Activated naive CD8-positive, alpha-beta T cell treated with anti-CD3 and anti-CD28 coated beads, Interleukin-2, amount 50 U/mL, for 24 hours (primary cell): ENCODE measurements at regions not wholly inside any gene's neighbourhood (a gene's known extent, or its start where the extent isn't known, plus 50 kb on each side); places are given as distances from the start of the nearest gene placed in this dataset.

Source experiments
- ATAC-seq: fragments of 150-1000 bp; cut with Tn5 transposase; one replicate; pipeline ENCODE4 v1.10.0; 2021
- DNase-seq: peaks from one replicate; pipeline ENCODE4 v3.0.0; 2021
- H3K27ac Mint-ChIP-seq: one replicate; pipeline ENCODE4 v1.8.0; 2021; ENCODE audit warnings: mild to moderate bottlenecking, mixed read lengths
- H3K27me3 Mint-ChIP-seq: one replicate; pipeline ENCODE4 v1.8.0; 2021; ENCODE audit warnings: mixed read lengths
- H3K36me3 Mint-ChIP-seq: one replicate; pipeline ENCODE4 v1.8.0; 2021; ENCODE audit warnings: low read depth, mixed read lengths
- H3K4me1 Mint-ChIP-seq: one replicate; pipeline ENCODE4 v1.8.0; 2021; ENCODE audit warnings: mixed read lengths
- H3K4me3 Mint-ChIP-seq: one replicate; pipeline ENCODE4 v1.8.0; 2021; ENCODE audit warnings: mild to moderate bottlenecking, moderate library complexity, mixed read lengths
- H3K9me3 Mint-ChIP-seq: one replicate; pipeline ENCODE4 v1.8.0; 2021; ENCODE audit warnings: mixed read lengths

DNA sequence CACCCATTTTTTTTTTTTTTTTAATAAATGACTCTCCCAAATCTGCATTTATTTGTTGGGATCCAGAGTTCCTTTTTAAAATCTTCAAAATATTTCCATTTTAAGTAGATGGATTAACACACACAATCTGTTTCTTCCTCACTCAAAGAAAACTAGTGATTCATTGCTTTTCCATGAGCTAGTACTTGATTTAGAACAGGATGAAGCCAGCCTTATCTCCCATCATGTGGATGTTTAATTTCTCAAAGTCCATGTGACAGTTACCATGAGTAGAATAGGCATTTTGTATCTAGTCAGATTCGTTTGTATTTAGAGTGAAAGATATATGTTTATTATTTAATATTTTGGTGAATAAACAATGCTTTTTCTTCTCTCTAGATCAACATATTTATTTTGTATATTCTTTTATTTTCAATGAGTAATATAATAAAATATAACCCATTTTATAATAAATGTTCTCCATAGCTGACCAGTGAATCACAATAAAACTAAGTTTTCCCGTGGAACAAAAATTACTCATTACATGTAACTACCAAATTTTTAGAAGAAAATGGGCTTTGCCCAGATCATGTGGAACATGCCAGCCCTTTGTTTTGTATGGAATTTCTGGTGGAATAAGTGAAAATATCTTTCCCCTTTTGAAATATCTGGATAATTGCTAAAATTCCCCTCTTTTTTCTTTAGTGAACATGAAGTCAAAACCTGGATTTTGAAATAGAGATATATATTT is 54.9 kb upstream of the RPS23 start:
- no peaks in the 10 kb centered on the region for H3K36me3 Mint-ChIP-seq
- H3K27me3 Mint-ChIP-seq, result no peaks in the 10 kb centered on the region
- DNase-seq (no peak), ATAC-seq (no peak)
- H3K27ac Mint-ChIP-seq, result no peak overlapping the region
- no peaks in the 10 kb centered on the region for H3K9me3 Mint-ChIP-seq
- H3K4me3 Mint-ChIP-seq, result no peak overlapping the region
- H3K4me1 Mint-ChIP-seq, result no peaks in the 10 kb centered on the region

DNA sequence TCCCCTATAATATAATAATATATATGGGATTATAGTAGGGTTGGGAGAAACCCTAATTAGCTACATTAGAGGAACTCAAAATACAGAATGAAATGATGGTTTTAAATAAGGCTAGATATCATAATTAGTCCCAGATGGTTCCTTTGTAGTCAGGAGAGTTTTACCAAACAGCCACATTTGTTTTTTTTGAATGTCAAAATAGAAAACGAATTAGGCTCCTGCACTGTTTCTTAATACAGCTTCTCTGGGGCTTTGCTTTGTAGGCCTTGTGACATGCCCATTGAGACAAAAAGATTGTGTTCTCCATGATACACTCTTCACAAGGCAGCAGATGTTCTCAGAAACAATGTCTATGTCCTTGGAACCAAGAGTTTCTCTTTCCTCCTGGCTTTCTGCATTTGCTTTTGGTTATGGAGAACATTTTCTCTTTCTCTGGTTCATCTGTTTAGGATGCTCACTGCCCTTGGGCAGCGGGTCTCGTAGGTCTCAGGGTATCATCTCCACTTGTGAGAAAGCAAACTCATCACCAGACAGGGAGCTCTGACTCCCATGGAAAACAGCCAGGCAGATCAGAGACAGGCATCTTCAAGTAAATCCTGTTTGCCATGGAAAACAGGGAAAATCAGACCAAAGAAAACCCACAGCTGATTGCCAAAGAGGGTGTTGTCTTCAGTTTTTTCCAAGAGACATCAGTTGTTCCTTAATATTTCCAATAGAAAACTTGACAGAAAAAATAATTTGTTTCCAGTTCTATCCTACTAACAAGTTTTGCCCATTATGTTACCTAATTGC is 54.1 kb upstream of the RPS23 start:
- Mint-ChIP-seq H3K9me3 (no peaks in the 10 kb centered on the region), H3K36me3 (no peaks in the 10 kb centered on the region), H3K4me1 (no peaks in the 10 kb centered on the region), H3K27me3 (no peaks in the 10 kb centered on the region), H3K27ac (no peak overlapping the region), H3K4me3 (no peak overlapping the region)
- ATAC-seq (no peak), DNase-seq (no peak)

DNA sequence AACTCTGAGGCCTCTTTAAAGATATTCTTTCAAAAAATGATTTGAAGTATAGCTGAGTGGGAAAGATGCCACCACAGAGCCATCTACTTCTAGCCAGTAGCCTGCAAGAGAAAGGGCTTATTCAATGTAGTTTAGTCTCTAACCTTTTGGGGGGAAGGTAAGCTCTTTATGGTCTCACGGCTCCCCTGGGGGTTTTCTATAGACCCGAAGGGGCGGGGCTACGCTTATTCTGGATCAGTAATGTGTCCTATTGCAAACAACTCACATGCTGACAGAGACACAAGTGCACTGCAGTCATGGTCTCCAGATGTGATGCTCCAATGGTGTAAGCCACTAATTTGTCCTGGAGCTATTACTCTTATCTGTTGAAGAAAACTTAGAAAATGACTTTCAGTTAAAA is 53.4 kb upstream of the RPS23 start:
- Mint-ChIP-seq H3K9me3 (no peaks in the 10 kb centered on the region), H3K4me3 (no peak overlapping the region), H3K27ac (no peak overlapping the region), H3K27me3 (no peaks in the 10 kb centered on the region), H3K36me3 (no peaks in the 10 kb centered on the region), H3K4me1 (no peaks in the 10 kb centered on the region)
- no peak for DNase-seq
- ATAC-seq, result no peak

DNA sequence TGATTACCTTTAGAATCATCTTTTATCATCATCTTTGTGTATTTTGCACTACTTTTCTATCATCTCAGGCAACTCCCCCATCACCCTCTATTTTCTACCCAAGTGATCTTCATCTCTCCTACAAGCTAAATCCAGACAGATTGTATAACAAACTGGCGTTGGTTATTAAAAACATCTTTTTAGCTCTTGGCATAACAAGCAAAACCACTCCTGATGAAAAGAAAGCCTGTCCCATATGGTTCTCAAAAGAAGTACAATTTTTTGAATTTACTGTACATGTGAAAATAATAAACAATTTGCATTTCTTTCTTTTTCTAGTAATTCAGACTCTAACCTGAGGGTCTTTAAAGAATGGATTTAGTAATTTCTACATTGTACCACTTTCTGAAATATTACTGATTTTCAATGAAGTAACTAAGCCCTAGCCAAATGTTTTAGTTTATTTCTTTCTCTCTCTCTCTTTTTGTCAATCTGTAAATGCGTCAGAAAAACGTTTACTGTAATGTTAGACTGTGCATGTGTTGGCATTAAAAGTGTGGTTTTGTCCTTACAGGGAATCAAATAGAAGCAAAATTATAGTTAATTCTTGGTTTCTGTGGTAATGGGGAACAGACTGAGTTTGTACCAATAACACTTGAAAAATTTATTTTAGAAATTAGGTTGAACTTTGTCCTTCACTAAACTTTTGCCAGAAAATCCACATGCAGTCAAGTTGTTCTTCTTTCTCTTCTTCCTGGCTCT is 52.5 kb upstream of the RPS23 start:
- Mint-ChIP-seq H3K27me3 (no peaks in the 10 kb centered on the region), H3K9me3 (no peaks in the 10 kb centered on the region), H3K27ac (no peak overlapping the region), H3K36me3 (no peaks in the 10 kb centered on the region), H3K4me1 (no peaks in the 10 kb centered on the region), H3K4me3 (no peak overlapping the region)
- ATAC-seq, result no peak
- DNase-seq, result no peak

DNA sequence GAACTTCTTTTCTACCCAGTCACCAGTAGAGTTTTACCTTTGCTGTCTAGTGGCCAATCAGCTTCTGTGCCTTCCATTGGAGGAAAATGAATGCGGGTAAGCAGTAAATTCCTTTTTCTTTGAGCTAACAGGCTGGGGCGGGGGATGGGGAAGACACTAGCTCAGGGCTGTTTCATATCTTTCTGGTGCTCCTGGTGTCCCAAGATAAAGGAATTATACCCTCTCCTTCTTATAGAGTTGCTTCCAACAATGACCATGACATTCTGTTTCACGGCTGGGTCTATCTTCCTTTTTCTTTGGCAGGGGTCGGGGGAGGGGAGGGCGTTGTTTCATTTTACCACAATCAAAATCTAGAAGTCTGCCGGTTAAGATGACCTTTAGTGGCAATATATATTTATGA is 51.2 kb upstream of the RPS23 start:
- Mint-ChIP-seq H3K27ac (no peak overlapping the region), H3K4me1 (no peaks in the 10 kb centered on the region)

More for the DNA sequence above, 51.2 kb upstream of the RPS23 start:
- no peak overlapping the region for H3K4me3 Mint-ChIP-seq
- H3K27me3 Mint-ChIP-seq, result peaks cover 4% of the 10 kb centered on the region
- no peak for ATAC-seq
- H3K9me3 Mint-ChIP-seq, result no peaks in the 10 kb centered on the region
- no peaks in the 10 kb centered on the region for H3K36me3 Mint-ChIP-seq
- DNase-seq, result no peak
